ENCODE measurements at regions not wholly inside any gene's neighbourhood (a gene's known extent, or its start where the extent isn't known, plus 50 kb on each side); places are given as distances from the start of the nearest gene placed in this dataset.

- DNase-seq: no peak
These were observed 176.5 kb upstream of the PLXNA2 start for GRCh38 chr1:208420696-208421095.

GRCh38 chr1:208421486-208421885 is 177.3 kb upstream of the PLXNA2 start:
- no peak for DNase-seq

- no peak for DNase-seq
These were observed 179.3 kb upstream of the PLXNA2 start for GRCh38 chr1:208423526-208423925.

GRCh38 chr1:208425096-208425495 is 180.9 kb upstream of the PLXNA2 start:
- no peak for DNase-seq

GRCh38 chr1:208430220-208430619 is 186.0 kb upstream of the PLXNA2 start:
- DNase-seq: no peak

GRCh38 chr1:208431721-208432120 is 187.5 kb upstream of the PLXNA2 start:
- DNase-seq: no peak

GRCh38 chr1:208432346-208432745 is 188.2 kb upstream of the PLXNA2 start:
- DNase-seq: no peak

- DNase-seq: no peak
These were observed 188.9 kb upstream of the PLXNA2 start for GRCh38 chr1:208433086-208433485.

GRCh38 chr1:208433971-208434370 is 189.8 kb upstream of the PLXNA2 start:
- DNase-seq: no peak

GRCh38 chr1:208437401-208437800 is 193.2 kb upstream of the PLXNA2 start:
- DNase-seq: no peak

- DNase-seq: no peak
These were observed 194.0 kb upstream of the PLXNA2 start for GRCh38 chr1:208438112-208438699.

- no peak for DNase-seq
These were observed 201.6 kb upstream of the PLXNA2 start for GRCh38 chr1:208445758-208446203.

- DNase-seq: no peak
These were observed 202.1 kb upstream of the PLXNA2 start for GRCh38 chr1:208446271-208446691.

- DNase-seq: no peak
These were observed 204.2 kb upstream of the PLXNA2 start for GRCh38 chr1:208448425-208448824.

GRCh38 chr1:208449951-208450350 is 205.8 kb upstream of the PLXNA2 start:
- DNase-seq: no peak

- no peak for DNase-seq
These were observed 206.8 kb upstream of the PLXNA2 start for GRCh38 chr1:208450958-208451357.

- no peak for DNase-seq
These were observed 211.6 kb upstream of the PLXNA2 start for GRCh38 chr1:208455821-208456220.

- DNase-seq: no peak
These were observed 212.3 kb upstream of the PLXNA2 start for GRCh38 chr1:208456487-208456886.

GRCh38 chr1:208460823-208461222 is 216.6 kb upstream of the PLXNA2 start:
- no peak for DNase-seq

GRCh38 chr1:208461680-208462079 is 217.5 kb upstream of the PLXNA2 start:
- DNase-seq: no peak

- DNase-seq: no peak
These were observed 218.6 kb upstream of the PLXNA2 start for GRCh38 chr1:208462761-208463160.

- no peak for DNase-seq
These were observed 221.1 kb upstream of the PLXNA2 start for GRCh38 chr1:208465266-208465665.

GRCh38 chr1:208465786-208466590 is 221.8 kb upstream of the PLXNA2 start:
- DNase-seq: no peak

GRCh38 chr1:208467151-208467780 is 223.1 kb upstream of the PLXNA2 start:
- DNase-seq: no peak
